Dendritic cell treated with granulocyte-macrophage colony-stimulating factor and Interleukin-4, amounts not matched to agents 40 ng/mL and 50 ng/mL, for 4 days (primary cell): ENCODE measurements at regions not wholly inside any gene's neighbourhood (a gene's known extent, or its start where the extent isn't known, plus 50 kb on each side); places are given as distances from the start of the nearest gene placed in this dataset.

ENCODE experiments used
- H3K27ac Mint-ChIP-seq: one replicate; pipeline ENCODE4 v1.8.0; 2022; ENCODE audit warnings: mild to moderate bottlenecking, mixed read lengths
- H3K27me3 Mint-ChIP-seq: one replicate; pipeline ENCODE4 v1.8.0; 2022; ENCODE audit warnings: mild to moderate bottlenecking, mixed read lengths
- H3K36me3 Mint-ChIP-seq: one replicate; pipeline ENCODE4 v1.8.0; 2022; ENCODE audit warnings: low read depth, mixed read lengths
- H3K4me1 Mint-ChIP-seq: one replicate; pipeline ENCODE4 v1.8.0; 2022; ENCODE audit warnings: low read depth, mixed read lengths
- H3K4me3 Mint-ChIP-seq: one replicate; pipeline ENCODE4 v1.8.0; 2022; ENCODE audit warnings: mild to moderate bottlenecking, moderate library complexity, mixed read lengths
- H3K9me3 Mint-ChIP-seq: one replicate; pipeline ENCODE4 v1.8.0; 2022; ENCODE audit warnings: mixed read lengths
- intact Hi-C: fragments of 100-400 bp; cut with micrococcal nuclease; formaldehyde crosslinking; loops from one replicate; pipeline ENCODE4 v1.15.0; 2022

DNA sequence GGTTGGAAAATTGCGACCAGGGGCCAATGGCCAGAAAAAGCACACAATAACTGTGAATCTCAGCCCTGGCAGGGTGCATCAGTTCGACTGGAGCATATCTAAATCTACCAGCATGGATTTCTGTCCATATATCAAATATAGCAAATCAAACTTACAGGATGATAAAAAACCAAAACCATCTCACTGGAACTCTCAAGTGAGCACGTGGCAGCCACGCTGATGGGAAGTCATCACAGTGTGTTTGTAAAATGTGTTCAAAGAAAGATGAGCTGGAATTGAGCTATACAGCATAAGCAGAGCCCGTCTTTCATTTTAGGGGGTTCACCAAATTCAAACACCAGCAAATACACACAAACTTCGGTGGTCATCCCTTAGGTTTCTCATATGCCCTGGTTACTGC is 610.1 kb downstream of the AJAP1 start:
- Mint-ChIP-seq H3K4me3 (no peak overlapping the region), H3K9me3 (peaks cover 14% of the 10 kb centered on the region), H3K36me3 (no peaks in the 10 kb centered on the region), H3K27me3 (no peaks in the 10 kb centered on the region), H3K4me1 (no peaks in the 10 kb centered on the region), H3K27ac (no peak overlapping the region)
- intact Hi-C loops = no loop called here

DNA sequence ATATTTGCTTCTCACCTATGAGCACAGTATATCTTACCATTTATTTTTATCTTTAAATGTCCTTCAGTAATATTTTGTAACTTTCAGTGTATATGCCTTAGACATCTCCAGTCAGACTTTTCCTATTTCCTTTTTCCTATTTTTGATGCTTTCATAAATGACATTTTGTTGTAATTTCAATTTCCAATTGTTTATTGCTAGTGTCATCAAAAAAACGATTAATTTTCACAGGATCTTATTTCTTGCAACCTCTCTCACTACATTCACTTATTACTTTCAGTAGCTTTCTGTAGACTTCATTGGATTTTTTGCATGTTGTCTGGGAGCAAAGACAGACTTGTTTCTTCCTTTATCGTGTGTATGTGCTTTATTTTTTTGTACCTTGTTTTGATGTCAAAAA is 602.4 kb downstream of the AJAP1 start:
- Mint-ChIP-seq H3K4me3 (no peak overlapping the region), H3K36me3 (no peaks in the 10 kb centered on the region), H3K9me3 (peaks cover 28% of the 10 kb centered on the region), H3K4me1 (no peaks in the 10 kb centered on the region), H3K27me3 (no peaks in the 10 kb centered on the region), H3K27ac (no peak overlapping the region)
- intact Hi-C loops = no loop called here

DNA sequence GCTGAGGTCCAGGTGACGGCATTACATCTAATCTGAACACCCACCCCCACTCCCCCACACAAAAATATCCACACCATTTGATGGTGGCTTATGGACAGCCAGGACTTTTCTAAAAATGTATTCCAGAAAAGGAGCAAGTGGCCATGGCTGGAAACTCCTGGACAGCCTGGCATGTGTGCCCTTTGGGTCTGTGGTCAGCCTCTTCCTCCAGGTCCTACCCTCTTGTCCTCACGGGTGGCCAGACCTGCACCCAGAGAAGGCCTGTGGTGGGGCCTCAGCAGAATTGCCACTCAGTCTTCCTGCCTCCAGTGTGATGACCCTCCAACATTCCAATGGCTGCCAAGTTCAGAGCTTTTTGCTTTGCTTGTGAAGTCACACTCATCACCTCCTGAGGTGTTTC is 600.6 kb downstream of the AJAP1 start:
- no peak overlapping the region for H3K4me3 Mint-ChIP-seq
- intact Hi-C loops = no loop called here
- no peaks in the 10 kb centered on the region for H3K4me1 Mint-ChIP-seq
- peaks cover 19% of the 10 kb centered on the region for H3K9me3 Mint-ChIP-seq
- H3K27me3 Mint-ChIP-seq = no peaks in the 10 kb centered on the region
- H3K36me3 Mint-ChIP-seq = no peaks in the 10 kb centered on the region
- H3K27ac Mint-ChIP-seq = no peak overlapping the region

DNA sequence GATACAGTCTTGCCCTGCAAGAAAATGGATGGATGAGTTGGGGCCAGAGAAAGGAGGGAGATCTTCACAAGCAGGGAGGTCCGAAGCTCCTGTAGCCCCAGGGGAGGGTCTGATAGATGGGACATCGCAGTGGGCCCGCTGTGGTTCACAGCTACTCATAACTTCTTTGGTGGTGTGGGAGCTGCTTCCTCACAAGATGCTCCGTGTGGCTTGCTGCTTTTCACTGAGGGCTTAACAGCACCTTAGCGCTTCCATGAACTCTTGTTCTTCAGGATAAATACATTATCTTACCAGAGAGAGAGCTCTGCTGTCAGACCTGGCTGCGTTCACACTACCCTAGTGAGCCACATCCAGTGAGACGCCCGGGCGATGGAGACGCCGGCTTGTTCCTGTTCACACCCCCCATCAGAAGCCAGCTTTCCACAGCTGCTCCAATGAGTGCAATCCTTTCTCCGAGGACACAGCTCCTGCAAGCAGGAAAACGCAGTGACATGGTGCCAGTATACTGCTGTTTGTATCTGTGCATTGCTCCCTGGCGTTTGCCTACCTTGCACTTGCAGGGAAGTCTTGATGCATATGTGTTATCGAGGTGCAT is 599.8 kb downstream of the AJAP1 start:
- H3K27me3 Mint-ChIP-seq = no peaks in the 10 kb centered on the region
- H3K36me3 Mint-ChIP-seq = no peaks in the 10 kb centered on the region
- intact Hi-C loops = no loop called here

DNA sequence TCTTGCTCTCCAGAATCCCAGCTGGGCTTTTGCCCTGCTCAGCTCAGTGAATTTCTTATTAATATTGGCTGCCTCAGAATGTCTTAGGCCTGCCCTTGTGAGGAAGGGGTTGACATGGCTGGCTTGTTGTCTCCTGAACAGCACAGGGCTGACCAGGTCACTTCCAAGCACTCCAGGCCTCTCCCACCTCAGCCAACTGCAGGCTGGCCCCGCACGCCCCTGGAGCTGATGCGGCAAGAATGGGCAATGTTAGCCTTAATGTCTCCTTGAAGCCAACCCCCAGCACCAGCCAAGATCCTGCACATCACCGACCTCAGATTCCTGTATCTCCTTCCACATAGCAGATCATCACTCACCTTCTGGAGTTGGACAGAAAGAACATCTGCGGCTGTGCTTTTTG is 598.6 kb downstream of the AJAP1 start:
- intact Hi-C loops = no loop called here
- Mint-ChIP-seq H3K36me3 (no peaks in the 10 kb centered on the region), H3K27me3 (no peaks in the 10 kb centered on the region), H3K27ac (no peak overlapping the region), H3K4me1 (no peaks in the 10 kb centered on the region), H3K9me3 (no peaks in the 10 kb centered on the region), H3K4me3 (no peak overlapping the region)

More for the DNA sequence above, 599.8 kb downstream of the AJAP1 start:
- Mint-ChIP-seq H3K9me3 (peaks cover 11% of the 10 kb centered on the region), H3K27ac (no peak overlapping the region), H3K4me1 (no peaks in the 10 kb centered on the region), H3K4me3 (no peak overlapping the region)

DNA sequence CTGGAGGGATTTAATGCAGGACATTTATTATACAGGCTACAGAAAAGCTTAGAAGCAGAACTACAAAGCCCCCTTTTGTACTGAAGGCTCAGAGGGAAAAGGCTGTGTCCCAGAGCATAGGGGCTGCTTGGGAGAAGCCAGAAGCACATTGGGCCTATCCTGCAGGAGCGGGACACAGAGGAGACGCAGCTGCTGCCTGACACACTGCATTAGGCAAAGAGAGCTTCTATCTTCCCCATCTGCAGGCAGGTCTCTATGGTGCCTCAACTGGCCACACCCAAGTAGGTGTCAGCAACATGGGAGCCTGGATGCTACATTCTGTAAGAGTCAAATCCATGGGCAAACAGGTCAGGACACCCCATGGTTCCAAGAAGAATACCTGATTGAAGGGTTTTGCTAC is 595.9 kb downstream of the AJAP1 start:
- no peaks in the 10 kb centered on the region for H3K27me3 Mint-ChIP-seq
- H3K4me1 Mint-ChIP-seq = no peaks in the 10 kb centered on the region
- no peak overlapping the region for H3K4me3 Mint-ChIP-seq
- H3K36me3 Mint-ChIP-seq = no peaks in the 10 kb centered on the region
- intact Hi-C loops = no loop called here
- H3K9me3 Mint-ChIP-seq = peaks cover 12% of the 10 kb centered on the region
- H3K27ac Mint-ChIP-seq = no peak overlapping the region

DNA sequence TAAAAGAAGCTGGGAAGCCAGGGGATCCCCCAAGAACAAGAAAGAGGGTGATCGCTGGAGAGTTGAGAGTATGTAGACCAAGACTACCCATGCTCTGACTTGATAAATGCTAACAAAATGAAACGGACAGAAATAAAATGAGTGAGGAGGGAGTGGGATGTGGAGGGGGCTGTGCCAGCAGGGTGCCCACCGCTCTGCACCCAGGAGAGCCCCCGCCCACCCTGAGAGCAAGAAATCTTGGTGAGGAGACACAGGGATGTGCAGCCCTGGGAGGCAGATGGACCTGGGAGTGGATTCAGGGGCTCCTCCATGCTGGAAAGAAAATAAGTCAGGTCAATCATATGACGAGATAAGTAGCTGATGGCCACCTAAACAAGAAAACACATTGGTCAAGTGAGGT is 590.9 kb downstream of the AJAP1 start:
- Mint-ChIP-seq H3K36me3 (no peaks in the 10 kb centered on the region), H3K27ac (no peak overlapping the region), H3K27me3 (no peaks in the 10 kb centered on the region), H3K9me3 (peaks cover 23% of the 10 kb centered on the region), H3K4me1 (no peaks in the 10 kb centered on the region), H3K4me3 (no peak overlapping the region)
- intact Hi-C loops = no loop called here

DNA sequence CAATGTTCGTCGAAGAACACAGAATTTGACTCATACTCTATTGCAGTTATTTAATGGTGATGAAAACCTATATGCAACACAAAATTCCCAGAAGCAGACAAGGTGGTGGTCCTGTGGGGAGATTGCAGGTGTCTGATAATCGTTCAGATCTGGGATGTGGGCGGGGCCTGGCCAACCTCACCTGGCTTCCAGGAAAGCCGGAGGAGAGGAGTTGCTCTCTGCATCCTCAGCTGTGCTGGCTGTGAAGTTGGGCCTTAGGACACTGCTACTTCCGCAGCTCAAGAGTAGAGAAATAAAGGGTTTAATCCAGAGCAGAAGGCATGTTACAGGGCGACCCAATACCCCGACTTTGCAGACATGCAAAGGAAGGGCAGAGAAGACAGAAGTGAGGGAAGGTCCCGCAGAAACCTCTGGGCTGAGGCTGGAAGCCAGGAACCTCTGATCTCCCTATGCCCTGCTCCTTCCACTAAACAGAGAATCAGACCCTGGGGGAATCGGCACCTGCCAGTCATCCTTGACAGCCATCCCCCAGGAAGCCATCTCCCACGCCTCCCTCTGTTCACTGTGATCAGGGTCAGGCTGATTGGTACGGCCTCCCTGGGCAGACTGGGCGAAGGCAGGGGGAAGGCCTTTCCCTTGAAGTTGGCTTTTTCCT is 590.3 kb downstream of the AJAP1 start:
- Mint-ChIP-seq H3K4me3 (no peak overlapping the region), H3K9me3 (peaks cover 23% of the 10 kb centered on the region), H3K36me3 (no peaks in the 10 kb centered on the region), H3K27me3 (no peaks in the 10 kb centered on the region), H3K27ac (no peak overlapping the region), H3K4me1 (no peaks in the 10 kb centered on the region)
- intact Hi-C loops = no loop called here

DNA sequence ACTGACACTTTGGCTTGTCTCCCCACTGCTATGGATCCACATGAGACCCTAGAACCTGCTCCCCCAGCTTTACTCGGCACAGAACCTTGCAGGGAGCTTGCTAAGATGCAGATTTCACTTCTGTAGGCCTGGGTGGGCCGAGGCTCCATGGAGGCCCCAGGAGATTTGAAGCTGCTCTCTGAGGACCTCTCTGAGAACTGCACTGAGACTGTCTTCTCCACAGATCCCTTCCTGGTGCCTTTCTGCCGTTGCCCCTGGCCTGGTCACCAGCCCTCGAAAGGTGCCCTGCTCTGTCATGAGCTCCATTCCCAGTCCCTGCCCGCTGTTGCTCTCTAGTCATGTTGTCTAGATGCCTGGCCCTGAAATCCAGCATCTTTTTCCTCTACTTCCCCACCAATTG is 588.4 kb downstream of the AJAP1 start:
- H3K27me3 Mint-ChIP-seq = no peaks in the 10 kb centered on the region
- H3K27ac Mint-ChIP-seq = no peak overlapping the region
- H3K4me3 Mint-ChIP-seq = no peak overlapping the region
- intact Hi-C loops = no loop called here
- H3K4me1 Mint-ChIP-seq = no peaks in the 10 kb centered on the region
- peaks cover 23% of the 10 kb centered on the region for H3K9me3 Mint-ChIP-seq
- no peaks in the 10 kb centered on the region for H3K36me3 Mint-ChIP-seq

DNA sequence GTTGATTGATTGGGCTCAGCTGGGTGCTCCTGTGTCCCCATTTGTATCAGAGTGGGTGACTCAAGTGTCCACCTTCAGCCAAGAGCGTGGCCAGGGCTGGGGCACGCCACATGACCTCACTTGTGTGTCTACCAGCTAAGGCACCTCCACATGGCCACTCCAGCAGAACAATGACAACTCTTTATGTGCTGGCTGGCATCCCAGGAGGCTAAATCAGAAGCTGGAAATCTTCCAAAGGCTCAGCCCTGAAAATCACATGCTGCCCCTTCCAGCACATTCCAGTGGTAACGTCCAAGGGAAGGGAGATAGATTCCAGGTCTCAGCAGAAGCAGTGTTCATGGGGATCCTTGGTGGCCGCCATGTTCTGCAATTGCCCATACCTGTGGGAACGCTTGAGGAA is 585.5 kb downstream of the AJAP1 start:
- Mint-ChIP-seq H3K27me3 (no peaks in the 10 kb centered on the region), H3K4me3 (no peak overlapping the region), H3K36me3 (no peaks in the 10 kb centered on the region), H3K9me3 (peaks cover 9% of the 10 kb centered on the region), H3K4me1 (no peaks in the 10 kb centered on the region), H3K27ac (no peak overlapping the region)
- intact Hi-C loops = no loop called here

DNA sequence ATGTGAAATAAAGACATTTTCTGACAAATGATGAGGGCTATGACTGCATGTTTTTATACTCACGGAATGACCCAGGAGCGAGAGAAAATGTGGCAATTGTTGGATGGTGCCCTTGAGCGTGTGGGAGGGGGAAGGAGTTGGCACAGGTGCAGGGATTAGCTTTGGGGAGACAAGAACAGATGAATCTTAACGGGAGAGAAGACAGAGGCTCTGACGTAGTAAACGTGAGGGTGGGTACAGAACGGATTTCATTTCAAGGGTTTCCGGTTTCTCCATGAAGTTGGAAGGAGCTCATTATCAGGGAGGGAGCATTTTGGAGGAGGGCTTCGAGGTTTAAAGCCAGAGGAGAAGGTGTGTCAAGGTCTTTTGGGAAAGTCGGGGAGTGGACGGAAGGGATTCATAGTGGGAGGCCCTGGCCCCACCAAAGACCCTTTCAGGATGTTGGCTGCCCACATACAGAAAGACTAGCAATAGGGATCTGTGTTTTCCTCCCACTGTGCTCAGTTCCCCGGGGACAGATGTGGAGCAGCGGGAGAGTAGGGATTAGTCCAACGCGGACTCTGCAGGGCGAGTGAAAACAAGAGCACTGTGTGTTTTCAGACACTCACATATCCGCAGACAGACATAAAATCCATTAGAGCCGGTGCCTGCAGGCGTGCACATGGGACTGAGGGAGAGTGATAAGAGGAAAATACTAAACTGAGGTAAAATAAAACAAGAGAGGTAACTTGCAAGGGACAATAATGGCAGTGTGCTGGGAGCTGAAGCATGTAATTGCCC is 584.1 kb downstream of the AJAP1 start:
- H3K4me3 Mint-ChIP-seq = no peak overlapping the region
- no peaks in the 10 kb centered on the region for H3K4me1 Mint-ChIP-seq
- intact Hi-C loops = no loop called here
- no peak overlapping the region for H3K27ac Mint-ChIP-seq
- H3K27me3 Mint-ChIP-seq = no peaks in the 10 kb centered on the region
- H3K9me3 Mint-ChIP-seq = peaks cover 15% of the 10 kb centered on the region
- no peaks in the 10 kb centered on the region for H3K36me3 Mint-ChIP-seq

DNA sequence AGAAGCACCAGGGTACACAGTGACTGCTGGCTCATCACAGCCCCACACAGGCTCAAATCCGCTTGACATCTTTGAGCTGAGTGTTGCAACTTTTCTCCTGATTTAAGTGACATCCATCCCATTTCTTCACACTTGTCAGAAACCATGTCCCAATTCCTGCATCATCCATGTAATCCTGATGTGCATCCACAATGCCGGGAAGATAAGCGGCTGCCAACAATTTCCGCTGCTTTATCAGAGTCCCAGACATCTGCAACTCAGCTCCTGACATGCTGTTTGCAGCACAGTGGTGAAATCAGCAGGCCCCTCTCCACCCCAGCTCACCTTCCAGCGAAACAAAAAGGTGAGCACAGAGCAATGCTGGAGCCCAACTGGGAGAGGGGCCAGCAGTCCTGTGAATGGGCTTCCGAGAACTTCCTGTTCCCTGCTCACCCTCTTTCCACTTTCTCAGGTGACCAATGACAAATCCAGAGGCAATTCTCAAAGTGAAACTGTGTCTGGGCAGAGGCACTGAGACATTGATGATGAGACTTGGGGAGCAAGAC is 581.0 kb downstream of the AJAP1 start:
- intact Hi-C loops = no loop called here
- Mint-ChIP-seq H3K4me3 (no peak overlapping the region), H3K4me1 (no peaks in the 10 kb centered on the region), H3K36me3 (no peaks in the 10 kb centered on the region), H3K27ac (no peak overlapping the region), H3K27me3 (no peaks in the 10 kb centered on the region), H3K9me3 (peaks cover 25% of the 10 kb centered on the region)

DNA sequence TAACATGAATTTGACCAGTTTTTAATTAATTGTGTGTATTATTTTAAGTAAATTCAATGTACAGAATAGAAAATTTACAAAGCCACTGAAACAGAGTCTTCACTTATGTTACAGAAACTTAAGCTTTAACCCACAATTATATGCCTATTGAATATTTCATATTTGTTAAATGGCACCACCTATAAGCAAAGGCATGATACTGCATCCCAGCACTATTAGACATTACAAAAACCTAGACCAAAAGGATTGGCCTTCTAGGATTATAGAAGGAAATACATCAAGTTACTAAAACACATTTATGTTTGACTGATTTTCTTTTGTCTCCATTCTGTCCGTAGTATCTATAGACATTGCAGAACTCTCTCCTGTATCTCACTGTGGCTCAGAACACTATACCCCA is 578.1 kb downstream of the AJAP1 start:
- H3K9me3 Mint-ChIP-seq = peaks cover 25% of the 10 kb centered on the region
- no peaks in the 10 kb centered on the region for H3K36me3 Mint-ChIP-seq
- H3K4me3 Mint-ChIP-seq = no peak overlapping the region
- H3K27me3 Mint-ChIP-seq = no peaks in the 10 kb centered on the region
- intact Hi-C loops = no loop called here
- no peaks in the 10 kb centered on the region for H3K4me1 Mint-ChIP-seq
- no peak overlapping the region for H3K27ac Mint-ChIP-seq

DNA sequence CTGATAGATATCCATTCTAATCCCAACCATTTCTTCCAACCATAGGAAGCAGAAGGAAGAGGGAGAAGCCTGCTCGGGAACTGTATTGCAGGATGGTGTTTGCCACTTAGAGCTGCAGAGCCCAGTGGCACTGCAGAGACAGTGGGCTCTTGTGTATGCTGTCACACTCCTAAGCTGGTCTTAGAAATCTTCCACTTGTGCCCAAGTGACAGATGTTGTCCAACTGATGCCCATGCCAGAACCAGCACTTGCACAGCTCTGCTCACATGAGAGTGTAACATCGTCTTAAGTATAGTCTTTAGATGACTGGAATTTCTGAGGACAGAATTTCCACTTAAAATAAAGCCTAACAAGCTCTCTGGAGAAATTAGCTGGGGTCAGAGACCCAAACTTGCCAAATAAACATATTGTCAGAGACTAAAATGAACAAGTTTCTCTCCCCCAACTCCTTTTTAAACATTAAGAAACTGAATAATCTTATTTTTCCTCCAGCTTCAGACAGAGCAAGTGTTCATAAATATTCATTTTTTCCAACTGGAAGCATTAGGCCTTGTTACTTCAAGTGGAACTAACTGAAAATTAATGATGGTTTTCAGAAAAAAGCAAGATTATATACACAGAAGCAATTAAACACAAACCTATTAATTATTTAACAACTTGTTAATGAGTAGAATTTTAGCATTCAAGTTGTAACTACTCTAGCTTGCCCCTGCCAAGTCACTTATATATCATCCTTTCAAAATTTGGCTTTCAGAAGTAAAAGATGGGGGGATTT is 577.3 kb downstream of the AJAP1 start:
- H3K9me3 Mint-ChIP-seq = peaks cover 25% of the 10 kb centered on the region
- intact Hi-C loops = no loop called here
- H3K4me3 Mint-ChIP-seq = no peak overlapping the region
- no peaks in the 10 kb centered on the region for H3K36me3 Mint-ChIP-seq
- H3K4me1 Mint-ChIP-seq = no peaks in the 10 kb centered on the region
- no peaks in the 10 kb centered on the region for H3K27me3 Mint-ChIP-seq
- no peak overlapping the region for H3K27ac Mint-ChIP-seq
